ENCODE measurements at regions not wholly inside any gene's neighbourhood (a gene's known extent, or its start where the extent isn't known, plus 50 kb on each side); places are given as distances from the start of the nearest gene placed in this dataset.

GRCh38 chr17:79546386-79546785 is 64.5 kb downstream of the RBFOX3 start:
- CTCF ChIA-PET, result no interaction called here
- POLR2A ChIA-PET, result no interaction called here
- no peak for DNase-seq (ENCODE audit: extremely low spot score)
- TF ChIP-seq HDGF (IDR thresholded peaks at IDR 0.05; ENCODE audit: borderline replicate concordance) (no peak), L3MBTL2 (conservative IDR thresholded peaks at IDR 0.05) (no peak), FOXK2 (IDR thresholded peaks at IDR 0.05) (no peak)

GRCh38 chr17:79545251-79546005 is 65.4 kb downstream of the RBFOX3 start:
- CTCF ChIA-PET, result no interaction called here
- DNase-seq (ENCODE audit: extremely low spot score), result no peak
- POLR2A ChIA-PET, result no interaction called here
- TF ChIP-seq TARDBP (IDR thresholded peaks at IDR 0.05) (no peak), LEF1 (IDR thresholded peaks at IDR 0.05; ENCODE audit: borderline replicate concordance) (no peak), FOXM1 (IDR thresholded peaks at IDR 0.05; ENCODE audit: borderline replicate concordance) (no peak), ELF4 (IDR thresholded peaks at IDR 0.05) (no peak), L3MBTL2 (conservative IDR thresholded peaks at IDR 0.05) (no peak), FOXK2 (IDR thresholded peaks at IDR 0.05) (no peak), PKNOX1 (IDR thresholded peaks at IDR 0.05) (no peak), NFRKB (IDR thresholded peaks at IDR 0.05) (no peak), FOXA1 (IDR thresholded peaks at IDR 0.05) (no peak), ARNT (IDR thresholded peaks at IDR 0.05) (no peak), HDGF (IDR thresholded peaks at IDR 0.05; ENCODE audit: borderline replicate concordance) (no peak), SP1 (IDR thresholded peaks at IDR 0.05) (no peak), ZNF384 (IDR thresholded peaks at IDR 0.05) (no peak), SUZ12 (IDR thresholded peaks at IDR 0.05) (no peak)

- ChIA-PET POLR2A (no interaction called here), CTCF (interaction anchor here (0.8 kb wide), 1 partner anchor 21 kb away, joined by 3 read pairs; no protein-coding TSS in a partner anchor)
- no peak for DNase-seq (ENCODE audit: extremely low spot score)
- TF ChIP-seq ZNF384 (IDR thresholded peaks at IDR 0.05) (no peak), FOXM1 (IDR thresholded peaks at IDR 0.05; ENCODE audit: borderline replicate concordance) (no peak), HDGF (IDR thresholded peaks at IDR 0.05; ENCODE audit: borderline replicate concordance) (no peak), FOXK2 (IDR thresholded peaks at IDR 0.05) (no peak), NFRKB (IDR thresholded peaks at IDR 0.05) (no peak), LEF1 (IDR thresholded peaks at IDR 0.05; ENCODE audit: borderline replicate concordance) (no peak), L3MBTL2 (conservative IDR thresholded peaks at IDR 0.05) (no peak), SP1 (IDR thresholded peaks at IDR 0.05) (no peak), ARNT (IDR thresholded peaks at IDR 0.05) (no peak), CTBP1 (IDR thresholded peaks at IDR 0.05; ENCODE audit: borderline replicate concordance) (no peak), ELF4 (IDR thresholded peaks at IDR 0.05) (no peak), FOXA1 (IDR thresholded peaks at IDR 0.05) (no peak), PKNOX1 (IDR thresholded peaks at IDR 0.05) (no peak), TARDBP (IDR thresholded peaks at IDR 0.05) (no peak), SUZ12 (IDR thresholded peaks at IDR 0.05) (no peak)
These were observed 66.5 kb downstream of the RBFOX3 start for GRCh38 chr17:79544142-79544914.

GRCh38 chr17:79543531-79543930 is 67.3 kb downstream of the RBFOX3 start:
- POLR2A ChIA-PET, result no interaction called here
- DNase-seq (ENCODE audit: extremely low spot score), result no peak
- CTCF ChIA-PET, result interaction anchor here (0.8 kb wide), 1 partner anchor 22 kb away, joined by 3 read pairs; no protein-coding TSS in a partner anchor
- no peak for TF ChIP-seq CTBP1 (IDR thresholded peaks at IDR 0.05; ENCODE audit: borderline replicate concordance)
- no peak for TF ChIP-seq FOXM1 (IDR thresholded peaks at IDR 0.05; ENCODE audit: borderline replicate concordance)
- no peak for TF ChIP-seq TARDBP (IDR thresholded peaks at IDR 0.05)
- TF ChIP-seq NFRKB (IDR thresholded peaks at IDR 0.05), result no peak
- TF ChIP-seq BHLHE40 (IDR thresholded peaks at IDR 0.05; ENCODE audit: borderline replicate concordance), result no peak
- no peak for TF ChIP-seq SP1 (IDR thresholded peaks at IDR 0.05)
- TF ChIP-seq FOXK2 (IDR thresholded peaks at IDR 0.05), result no peak
- TF ChIP-seq SUZ12 (IDR thresholded peaks at IDR 0.05), result no peak
- TF ChIP-seq FOXA1 (IDR thresholded peaks at IDR 0.05), result no peak

GRCh38 chr17:79542718-79543117 is 68.1 kb downstream of the RBFOX3 start:
- CTCF ChIA-PET, result no interaction called here
- POLR2A ChIA-PET, result no interaction called here
- DNase-seq (ENCODE audit: extremely low spot score), result no peak
- no peak for TF ChIP-seq SP1 (IDR thresholded peaks at IDR 0.05)
- TF ChIP-seq CTBP1 (IDR thresholded peaks at IDR 0.05; ENCODE audit: borderline replicate concordance), result no peak
- no peak for TF ChIP-seq HDGF (IDR thresholded peaks at IDR 0.05; ENCODE audit: borderline replicate concordance)
- no peak for TF ChIP-seq ELF4 (IDR thresholded peaks at IDR 0.05)
- no peak for TF ChIP-seq FOXK2 (IDR thresholded peaks at IDR 0.05)
- no peak for TF ChIP-seq FOXM1 (IDR thresholded peaks at IDR 0.05; ENCODE audit: borderline replicate concordance)
- no peak for TF ChIP-seq ZNF384 (IDR thresholded peaks at IDR 0.05)
- TF ChIP-seq BHLHE40 (IDR thresholded peaks at IDR 0.05; ENCODE audit: borderline replicate concordance), result no peak
- no peak for TF ChIP-seq L3MBTL2 (conservative IDR thresholded peaks at IDR 0.05)
- no peak for TF ChIP-seq TARDBP (IDR thresholded peaks at IDR 0.05)
- no peak for TF ChIP-seq SUZ12 (IDR thresholded peaks at IDR 0.05)
- no peak for TF ChIP-seq NFRKB (IDR thresholded peaks at IDR 0.05)
- no peak for TF ChIP-seq PKNOX1 (IDR thresholded peaks at IDR 0.05)
- TF ChIP-seq FOXA1 (IDR thresholded peaks at IDR 0.05), result no peak
- no peak for TF ChIP-seq LEF1 (IDR thresholded peaks at IDR 0.05; ENCODE audit: borderline replicate concordance)
- no peak for TF ChIP-seq ARNT (IDR thresholded peaks at IDR 0.05)
